HG03521 (cell line): ENCODE measurements at regions not wholly inside any gene's neighbourhood (a gene's known extent, or its start where the extent isn't known, plus 50 kb on each side); places are given as distances from the start of the nearest gene placed in this dataset.
"Not testable (repeated sequence)": the region's sequence is repeated elsewhere in the genome, so short reads cannot be mapped to it uniquely, and the experiment has no call there.

Source experiments
- ATAC-seq: cut with Tn5 transposase; IDR thresholded peaks from one replicate; pipeline ENCODE4 v1.9.1; 2021; ENCODE audit warnings: mild to moderate bottlenecking, moderate library complexity; ENCODE audit not compliant: unreplicated experiment

DNA sequence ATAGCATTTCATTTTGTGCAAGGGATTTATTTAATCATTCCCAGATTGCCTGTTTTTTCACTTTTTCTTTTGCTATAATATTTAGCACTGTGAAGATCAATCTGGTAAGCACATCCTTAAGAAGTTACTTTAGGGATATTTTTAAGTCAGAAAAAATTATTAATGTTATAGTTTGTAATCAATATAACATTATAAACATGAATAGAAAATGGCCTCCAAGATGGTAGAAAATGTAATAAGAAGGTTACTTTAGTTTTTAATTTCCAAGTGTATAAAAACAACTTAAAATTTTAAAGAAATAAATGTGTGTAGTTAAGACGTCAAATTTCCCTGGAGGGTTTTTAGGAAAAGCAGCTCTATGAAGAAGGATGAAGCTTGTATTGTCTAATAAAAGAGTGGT lies 81.9 kb upstream of the SERPINE2 start:
- ATAC-seq = no peak

DNA sequence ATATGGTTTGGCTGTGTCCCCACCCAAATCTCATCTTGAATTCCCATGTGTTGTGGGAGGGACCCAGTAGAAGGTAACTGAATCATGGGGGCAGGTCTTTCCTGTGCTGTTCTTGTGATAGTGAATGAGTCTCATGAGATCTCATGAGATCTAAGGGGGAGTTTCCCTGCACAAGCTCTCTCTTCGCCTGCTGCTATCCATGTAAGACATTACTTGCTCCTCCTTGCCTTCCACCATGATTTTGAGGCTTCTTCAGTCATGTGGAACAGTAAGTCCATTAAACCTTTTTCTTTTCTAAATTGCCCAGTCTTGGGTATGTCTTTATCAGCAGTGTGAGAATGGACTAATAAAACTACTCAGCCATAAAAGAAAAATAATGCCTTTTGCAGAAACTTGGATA lies 80.8 kb upstream of the SERPINE2 start:
- ATAC-seq = not testable (repeated sequence)

DNA sequence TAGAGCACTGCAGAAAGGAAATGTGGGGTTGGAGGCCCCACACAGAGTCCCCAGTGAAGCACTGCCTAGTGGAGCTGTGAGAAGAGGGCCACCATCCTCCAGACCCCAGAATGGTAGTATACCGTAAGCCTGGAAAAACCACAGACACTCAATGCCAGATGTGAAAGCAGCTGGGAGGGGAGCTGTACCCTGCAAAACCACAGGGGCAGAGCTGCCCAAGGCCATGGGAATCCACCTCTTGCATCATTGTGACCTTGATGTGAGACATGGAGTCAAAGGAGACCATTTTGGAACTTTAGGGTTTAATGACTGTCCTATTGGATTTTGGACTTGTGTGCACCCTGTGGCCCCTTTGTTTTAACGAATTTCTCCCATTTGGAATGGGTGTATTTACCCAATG lies 75.3 kb upstream of the SERPINE2 start:
- ATAC-seq = no peak

DNA sequence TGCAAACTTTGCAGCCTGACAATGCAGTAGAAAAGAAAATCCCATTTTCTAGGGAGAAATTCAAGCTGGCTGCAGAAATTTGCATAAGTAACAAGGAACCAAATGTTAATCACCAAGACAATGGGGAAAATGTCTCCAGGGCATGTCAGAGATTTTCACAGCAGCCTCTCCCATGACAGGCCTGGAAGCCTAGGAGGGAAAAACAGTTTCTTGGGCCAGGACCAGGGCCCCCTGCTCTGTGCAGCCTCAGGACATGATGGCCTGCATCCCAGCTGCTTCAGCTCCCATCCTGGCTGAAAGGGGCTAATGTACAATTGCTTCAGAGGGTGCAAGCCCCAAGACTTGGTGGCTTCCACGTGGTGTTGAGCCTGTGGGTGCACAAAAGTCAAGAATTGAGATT lies 74.8 kb upstream of the SERPINE2 start:
- not testable (repeated sequence) for ATAC-seq

DNA sequence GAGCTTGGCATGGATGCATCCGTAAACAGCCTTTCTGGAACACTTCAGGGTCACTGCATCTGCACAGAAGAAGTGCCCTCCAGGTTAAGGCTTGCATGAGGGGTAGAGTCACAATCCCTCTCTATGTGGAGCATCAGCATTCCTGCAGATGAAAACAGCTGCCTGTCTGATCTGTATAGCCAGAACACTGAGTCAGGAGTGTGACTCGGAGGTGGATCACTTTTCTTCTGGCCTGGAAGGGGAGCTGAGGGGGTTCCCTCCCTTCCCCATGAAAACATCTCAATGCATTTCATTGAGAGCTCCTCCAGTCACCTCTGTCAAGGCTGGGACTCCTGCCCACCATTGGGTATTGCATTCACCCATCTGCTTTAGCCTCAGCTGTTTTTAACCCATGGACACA lies 72.5 kb upstream of the SERPINE2 start:
- no peak for ATAC-seq

DNA sequence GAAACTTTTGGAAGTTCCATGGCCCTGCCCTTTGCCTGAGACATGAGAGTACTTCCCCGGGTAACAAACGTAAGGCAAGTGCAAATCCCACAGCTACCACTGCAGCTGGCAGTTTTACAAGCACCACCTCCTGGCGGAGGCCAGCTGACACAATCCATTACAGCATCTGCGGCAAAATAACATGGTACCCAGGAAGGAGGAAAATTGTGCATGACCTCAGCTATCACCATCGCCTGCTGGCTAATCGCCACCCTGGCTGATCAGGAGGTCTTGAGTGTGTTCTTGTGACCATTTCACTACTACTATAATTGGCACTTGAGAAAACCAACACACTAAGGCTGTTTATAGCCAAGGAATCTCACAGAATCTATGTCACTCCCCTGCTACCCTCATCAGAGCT lies 71.7 kb upstream of the SERPINE2 start:
- no peak for ATAC-seq

DNA sequence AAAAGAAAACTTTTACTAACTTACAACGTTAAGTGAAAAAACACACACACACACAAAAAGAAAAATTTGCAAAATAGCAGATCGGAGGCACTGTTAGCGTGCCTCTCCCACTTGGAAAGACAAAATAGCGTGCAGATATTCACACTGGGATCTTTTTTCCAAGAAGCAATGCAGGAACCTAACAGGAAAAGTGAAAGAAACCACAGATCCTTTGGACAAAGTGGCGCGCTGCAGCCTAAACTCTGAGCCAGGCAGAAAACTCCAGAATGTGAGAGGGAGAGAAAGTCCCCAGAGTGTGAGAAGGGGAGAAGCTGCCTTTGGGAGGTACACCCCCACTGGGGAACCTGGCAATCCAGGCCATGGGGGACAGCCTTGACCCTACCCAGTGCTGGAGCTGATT lies 70.7 kb upstream of the SERPINE2 start:
- ATAC-seq = no peak

DNA sequence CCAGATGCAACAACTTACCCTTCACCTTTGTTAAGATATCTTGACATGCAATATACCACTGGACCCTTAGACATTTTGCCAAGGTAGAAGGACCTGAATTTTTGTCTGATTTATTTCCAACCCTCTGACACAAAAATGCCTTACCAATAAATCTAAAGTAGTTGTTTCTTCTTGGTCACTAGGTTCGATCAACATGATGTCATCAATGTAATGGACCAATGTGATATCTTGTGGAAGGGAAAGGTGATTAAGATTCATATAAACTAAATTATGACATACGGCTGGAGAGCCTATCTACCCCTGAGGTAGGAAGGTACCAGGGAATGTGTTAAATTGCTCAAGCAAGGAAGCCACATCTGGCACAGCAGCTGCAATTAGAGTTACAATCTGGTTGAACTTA lies 67.7 kb upstream of the SERPINE2 start:
- ATAC-seq = no peak

DNA sequence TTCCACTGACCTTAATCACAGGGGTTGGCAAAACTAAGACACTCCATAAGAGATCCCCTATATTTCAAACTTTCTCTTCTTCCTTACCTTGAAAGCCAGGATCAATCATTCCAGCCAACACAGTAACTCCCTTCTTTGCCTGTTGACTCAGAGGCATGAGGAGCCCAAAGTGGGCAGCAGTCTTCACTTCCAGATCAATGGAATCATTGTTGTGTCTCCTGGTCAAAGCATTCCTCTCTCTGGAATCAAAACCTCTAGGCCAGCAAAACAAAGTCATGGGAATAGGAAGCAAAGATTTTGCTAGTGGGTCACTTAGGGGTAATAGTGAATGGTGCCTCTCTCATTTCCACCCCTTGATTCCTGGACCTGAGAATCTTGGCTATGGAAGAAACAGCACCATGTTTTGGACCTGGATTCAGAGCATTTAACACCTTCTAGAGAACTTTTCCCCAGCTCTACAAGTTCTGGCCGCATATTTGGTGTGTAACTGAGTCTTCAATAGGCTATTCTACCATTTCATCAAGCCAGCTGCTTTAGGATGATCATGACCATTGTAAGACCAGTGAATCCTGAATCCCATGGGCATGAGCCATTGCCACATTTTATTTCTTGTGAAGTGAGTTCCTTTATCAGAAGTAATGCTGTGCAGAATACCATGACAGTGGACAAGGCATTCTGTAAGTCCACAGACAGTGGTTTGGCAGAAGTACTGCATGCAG lies 65.7 kb upstream of the SERPINE2 start:
- ATAC-seq = no peak

DNA sequence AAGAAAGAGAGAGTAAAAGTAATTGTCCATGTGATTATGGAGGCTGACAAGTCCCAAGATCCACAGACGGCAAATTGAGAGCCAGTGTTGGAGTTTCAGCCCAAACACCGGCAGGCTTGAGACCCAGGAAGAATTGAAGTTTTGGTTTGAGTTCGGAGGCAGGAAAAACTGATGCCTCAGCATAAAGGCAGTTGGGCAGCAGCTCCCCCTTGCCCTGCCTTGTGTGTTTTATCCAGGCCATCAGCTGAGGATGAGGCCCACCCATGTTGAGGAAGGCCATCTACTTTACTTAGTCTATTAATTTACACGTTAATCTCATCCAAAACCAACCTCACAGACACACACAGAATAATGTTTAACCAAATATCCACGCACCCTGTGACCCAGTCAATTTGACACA lies 64.6 kb upstream of the SERPINE2 start:
- no peak for ATAC-seq

DNA sequence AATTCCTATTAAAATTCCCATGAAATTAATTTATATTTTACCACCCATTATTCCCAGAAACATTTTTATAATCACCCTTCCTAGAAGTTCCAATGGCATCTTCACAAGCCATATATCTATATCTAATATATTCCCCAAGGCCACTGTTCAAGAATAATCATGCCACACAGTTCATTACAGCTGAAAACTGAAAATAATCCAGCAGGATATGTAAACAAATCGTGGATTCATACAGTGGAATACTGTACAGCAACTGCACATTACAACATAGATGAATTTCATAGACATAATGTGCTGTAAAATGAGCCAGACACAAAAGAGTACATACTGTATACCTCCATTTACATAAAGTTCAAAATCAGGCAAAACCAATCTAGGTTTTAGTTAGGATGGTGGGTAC lies 63.9 kb upstream of the SERPINE2 start:
- ATAC-seq = no peak

DNA sequence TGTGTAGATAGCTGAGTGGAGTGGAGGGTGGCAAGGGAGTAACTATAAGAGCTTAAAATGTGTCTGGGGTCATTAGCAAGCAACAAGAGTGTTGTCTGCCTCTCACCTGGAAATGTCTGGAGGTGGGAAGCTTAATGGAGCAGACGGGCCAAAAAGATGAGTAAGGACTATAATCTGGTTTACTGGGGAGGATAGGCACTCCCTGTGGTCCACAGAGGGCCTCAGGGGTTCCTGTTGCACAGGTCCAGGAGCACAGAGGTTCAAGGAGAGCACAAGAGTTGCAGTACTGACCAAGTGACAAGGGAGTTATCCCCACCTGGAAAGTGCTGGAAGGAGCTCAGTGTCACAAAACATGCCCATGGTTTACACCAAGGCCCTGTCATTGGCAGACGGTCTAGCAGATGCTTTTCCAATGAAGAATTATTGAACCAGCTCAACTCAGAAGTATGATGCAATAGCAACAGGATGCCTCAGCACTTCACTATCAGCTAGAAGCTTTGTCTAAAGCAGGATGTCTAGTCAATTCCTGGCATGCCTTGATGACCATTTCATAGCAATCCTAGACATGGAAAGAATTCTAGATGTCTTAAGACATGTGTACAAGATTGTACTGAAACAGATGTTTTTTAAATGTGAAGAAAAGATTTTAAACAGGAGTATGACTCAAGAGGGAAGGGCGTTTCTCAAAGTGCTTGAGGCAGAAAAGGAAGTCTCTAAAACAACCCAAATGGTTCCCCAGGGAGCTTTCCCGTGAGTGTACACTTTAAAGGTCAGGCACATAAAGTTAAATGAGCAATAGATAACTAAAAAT lies 62.9 kb upstream of the SERPINE2 start:
- ATAC-seq = no peak

DNA sequence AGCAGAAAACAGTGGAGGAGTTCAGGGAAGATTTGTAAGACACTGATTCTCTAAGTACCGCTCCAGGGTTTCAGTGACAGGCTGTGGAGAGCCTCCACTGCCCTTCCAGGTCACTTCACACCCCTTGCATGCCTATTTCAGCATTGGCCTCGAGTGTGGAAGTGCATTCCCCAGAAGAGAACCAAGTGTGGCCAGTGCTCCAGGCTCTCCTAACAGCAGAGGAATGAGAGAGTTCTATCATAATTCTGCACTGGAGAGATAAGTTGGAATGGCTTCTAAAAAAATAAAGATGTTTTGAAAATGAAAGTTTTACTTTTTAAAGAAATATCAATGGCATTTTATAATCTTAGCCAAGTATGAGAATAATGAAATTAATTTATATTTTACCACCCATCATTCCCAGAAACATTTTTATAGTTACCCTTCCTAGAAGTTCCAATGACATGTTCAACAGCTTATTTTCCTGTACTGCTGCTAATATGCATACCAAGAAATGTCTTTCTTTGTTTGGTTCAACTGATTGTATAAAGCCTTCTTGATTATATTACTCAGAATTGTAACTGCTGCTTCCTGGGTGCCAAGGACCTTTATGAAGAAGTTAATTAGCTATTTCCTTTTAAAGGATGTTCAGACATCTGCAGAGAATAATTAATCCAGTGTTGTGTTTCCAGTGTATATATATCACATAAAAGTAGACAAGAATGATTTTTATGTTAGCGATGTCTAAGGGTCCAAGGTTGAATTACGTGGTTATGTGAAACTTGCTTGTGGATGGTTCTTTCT lies 61.0 kb upstream of the SERPINE2 start:
- no peak for ATAC-seq

DNA sequence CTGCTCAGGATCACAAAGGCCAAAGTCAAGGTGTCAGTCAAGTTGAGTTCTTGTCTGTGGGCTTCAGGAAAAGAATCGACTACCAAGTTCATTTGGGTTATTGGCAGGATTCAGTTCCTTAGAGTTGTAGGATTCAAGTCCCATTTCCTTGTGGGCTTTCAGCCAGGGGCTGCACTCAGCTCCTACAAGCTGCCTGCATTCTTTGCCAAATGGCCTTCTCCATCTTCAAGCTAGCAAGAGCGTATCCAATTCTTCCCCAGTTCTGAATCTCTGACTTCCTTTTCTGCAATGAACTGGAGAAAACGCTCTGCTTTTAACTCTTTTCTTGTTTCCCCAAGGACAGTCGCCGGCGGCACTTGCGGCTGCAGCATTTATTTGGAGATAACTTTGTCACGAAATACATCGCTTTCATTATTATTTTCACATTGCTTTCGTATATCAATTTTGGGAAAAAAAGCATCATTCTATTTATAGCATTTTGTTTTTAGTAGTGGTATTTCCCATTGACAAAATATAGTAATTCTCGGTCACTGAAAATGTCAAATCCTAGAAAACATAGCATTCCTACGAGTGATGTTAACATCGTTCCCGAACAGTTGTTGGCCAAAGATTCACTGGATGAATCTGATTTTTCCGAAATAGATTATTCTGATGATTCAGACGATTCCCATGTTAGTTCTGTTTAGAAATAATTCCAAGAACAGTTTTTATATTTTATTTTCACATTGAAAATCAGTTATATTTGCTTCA lies 59.6 kb upstream of the SERPINE2 start:
- no peak for ATAC-seq

DNA sequence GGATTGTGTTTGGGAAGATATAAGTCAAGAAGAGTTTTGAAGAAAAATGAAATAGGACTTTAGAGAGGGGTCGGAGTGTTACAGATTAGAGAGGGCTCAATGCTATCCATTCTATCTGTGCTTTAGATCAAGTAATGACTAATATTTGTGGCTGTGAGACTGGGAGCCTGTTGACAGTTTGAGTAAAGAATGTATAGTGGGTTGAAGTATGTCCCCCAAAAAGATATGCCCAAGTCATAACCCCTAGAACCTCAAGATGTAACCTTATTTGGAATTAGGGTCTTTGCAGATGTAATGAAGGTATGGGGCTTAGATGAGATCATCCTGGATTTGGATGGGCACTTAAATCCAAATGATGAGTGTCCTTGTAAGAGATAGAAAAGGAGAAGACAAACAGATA lies 55.3 kb upstream of the SERPINE2 start:
- ATAC-seq = no peak

DNA sequence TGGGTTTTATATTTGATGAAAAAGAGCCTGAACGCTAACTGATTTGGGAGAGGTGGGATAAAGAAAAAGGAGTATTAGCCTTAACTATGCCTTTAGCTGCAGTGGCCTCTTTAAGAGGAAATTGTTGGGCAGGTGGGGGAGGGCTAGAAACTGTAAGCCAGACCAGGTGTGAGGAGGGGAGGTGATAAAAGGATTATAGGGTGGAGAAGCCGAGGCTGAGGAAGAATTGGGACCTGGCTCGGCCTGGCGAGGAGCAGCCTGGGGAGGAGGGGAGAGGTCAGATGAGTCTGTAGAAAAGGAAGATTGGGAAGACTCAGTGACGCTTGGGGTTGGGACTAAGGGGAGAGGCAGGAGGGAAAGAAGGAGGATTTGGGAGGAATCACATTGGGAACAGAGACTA lies 52.6 kb upstream of the SERPINE2 start:
- not testable (repeated sequence) for ATAC-seq

DNA sequence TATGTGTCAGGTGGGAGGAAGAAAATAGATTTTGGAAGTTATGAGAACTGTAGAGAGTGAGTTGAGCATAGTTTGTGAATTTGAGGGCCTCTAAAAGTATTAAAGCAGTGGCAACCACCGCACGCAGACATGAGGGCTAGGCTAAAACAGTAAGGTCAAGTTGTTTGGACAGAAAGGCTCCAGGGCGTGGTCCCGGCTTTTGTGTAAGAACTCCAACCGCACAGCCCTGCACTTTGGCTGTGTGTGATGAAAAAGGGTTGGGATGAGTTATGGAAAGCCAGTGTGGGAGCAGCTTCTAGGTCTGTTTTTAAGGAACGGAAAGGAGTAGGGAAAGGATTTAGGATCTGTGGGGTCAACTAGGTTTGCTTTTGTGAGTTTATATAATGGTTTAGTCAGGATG lies 50.5 kb upstream of the SERPINE2 start:
- ATAC-seq = not testable (repeated sequence)
